ENCODE measurements at regions not wholly inside any gene's neighbourhood (a gene's known extent, or its start where the extent isn't known, plus 50 kb on each side); places are given as distances from the start of the nearest gene placed in this dataset.

- Mint-ChIP-seq H3K4me1 (peaks cover 3% of the 10 kb centered on the region), H3K4me3 (no peak overlapping the region), H3K27ac (no peak overlapping the region), H3K27me3 (ENCODE audit: low read depth, poor library complexity) (no peaks in the 10 kb centered on the region), H3K36me3 (ENCODE audit: low read depth) (peaks cover 7% of the 10 kb centered on the region), H3K9me3 (peaks cover 32% of the 10 kb centered on the region)
- no peak for DNase-seq
- TF ChIP-seq CTCF (IDR thresholded peaks at IDR 0.05), result no peak
Observed at GRCh38 chr14:53751650-53752049, 205.0 kb downstream of the BMP4 start.

GRCh38 chr14:53748691-53749090 is 207.9 kb downstream of the BMP4 start:
- Mint-ChIP-seq H3K27ac (no peak overlapping the region), H3K36me3 (ENCODE audit: low read depth) (no peaks in the 10 kb centered on the region), H3K4me3 (no peak overlapping the region), H3K27me3 (ENCODE audit: low read depth, poor library complexity) (no peaks in the 10 kb centered on the region), H3K4me1 (peaks cover 3% of the 10 kb centered on the region), H3K9me3 (peaks cover 13% of the 10 kb centered on the region)
- TF ChIP-seq CTCF (IDR thresholded peaks at IDR 0.05), result no peak
- no peak for DNase-seq

GRCh38 chr14:53744857-53745256 is 211.8 kb downstream of the BMP4 start:
- no peaks in the 10 kb centered on the region for H3K9me3 Mint-ChIP-seq
- DNase-seq, result no peak
- H3K4me3 Mint-ChIP-seq, result no peak overlapping the region
- TF ChIP-seq CTCF (IDR thresholded peaks at IDR 0.05), result no peak
- H3K4me1 Mint-ChIP-seq, result peaks cover 18% of the 10 kb centered on the region
- no peaks in the 10 kb centered on the region for H3K27me3 Mint-ChIP-seq (ENCODE audit: low read depth, poor library complexity)
- no peak overlapping the region for H3K27ac Mint-ChIP-seq
- H3K36me3 Mint-ChIP-seq (ENCODE audit: low read depth), result no peaks in the 10 kb centered on the region

- Mint-ChIP-seq H3K36me3 (ENCODE audit: low read depth) (no peaks in the 10 kb centered on the region), H3K27me3 (ENCODE audit: low read depth, poor library complexity) (no peaks in the 10 kb centered on the region), H3K9me3 (no peaks in the 10 kb centered on the region), H3K4me3 (no peak overlapping the region), H3K27ac (no peak overlapping the region), H3K4me1 (peaks cover 18% of the 10 kb centered on the region)
- no peak for DNase-seq
- TF ChIP-seq CTCF (IDR thresholded peaks at IDR 0.05), result no peak
Observed at GRCh38 chr14:53743371-53743770, 213.3 kb downstream of the BMP4 start.

GRCh38 chr14:53742233-53742620 is 214.4 kb downstream of the BMP4 start:
- H3K27me3 Mint-ChIP-seq (ENCODE audit: low read depth, poor library complexity), result peaks cover 2% of the 10 kb centered on the region
- TF ChIP-seq CTCF (IDR thresholded peaks at IDR 0.05), result no peak

GRCh38 chr14:53741479-53742232 is 215.0 kb downstream of the BMP4 start:
- no peak overlapping the region for H3K4me3 Mint-ChIP-seq
- H3K36me3 Mint-ChIP-seq (ENCODE audit: low read depth), result no peaks in the 10 kb centered on the region
- no peak for TF ChIP-seq CTCF (IDR thresholded peaks at IDR 0.05)
- DNase-seq, result no peak
- peak overlapping the region; percentile 9 for H3K27ac Mint-ChIP-seq
- H3K4me1 Mint-ChIP-seq, result peaks cover 18% of the 10 kb centered on the region
- H3K27me3 Mint-ChIP-seq (ENCODE audit: low read depth, poor library complexity), result peaks cover 2% of the 10 kb centered on the region
- H3K9me3 Mint-ChIP-seq, result no peaks in the 10 kb centered on the region

More at GRCh38 chr14:53742233-53742620, 214.4 kb downstream of the BMP4 start:
- Mint-ChIP-seq H3K27ac (peak overlapping the region; percentile 9), H3K9me3 (no peaks in the 10 kb centered on the region), H3K4me1 (peaks cover 18% of the 10 kb centered on the region), H3K36me3 (ENCODE audit: low read depth) (no peaks in the 10 kb centered on the region), H3K4me3 (no peak overlapping the region)
- no peak for DNase-seq
